Panc1 (cell line): ENCODE measurements at regions not wholly inside any gene's neighbourhood (a gene's known extent, or its start where the extent isn't known, plus 50 kb on each side); places are given as distances from the start of the nearest gene placed in this dataset.

Experiments
- ATAC-seq: fragments of 200-7000 bp; cut with Tn5 transposase; 2 replicates; pipeline ENCODE4 v1.9.1; 2020; ENCODE audit warnings: mild to moderate bottlenecking, moderate library complexity
- BruUV-seq: library from RNA; stranded (reverse); fragments of 400-500 nt; replicated peaks from 2 replicates; lab custom pipeline; 2021; lab: Mats Ljungman, UMichigan
- CTCF ChIA-PET: fragments of 300-600 bp; sonication (Branson Sonifier 250); formaldehyde crosslinking; loops from one replicate; lab custom pipeline; 2022; ENCODE audit warnings: antibody characterized with exemption; lab: Charles Lee
- POLR2A ChIA-PET: fragments of 300-600 bp; sonication (Branson Sonifier 250); formaldehyde crosslinking; loops from one replicate; lab custom pipeline; 2022; ENCODE audit warnings: antibody characterized with exemption; lab: Charles Lee
- DNase-seq: peaks from one replicate; pipeline ENCODE4 v3.0.0-alpha.2; 2010; ENCODE audit warnings: low read depth, low spot score
- H3K27ac ChIP-seq: 2 replicates; pipeline ENCODE4 v1.5.1; 2011; ENCODE audit warnings: mild to moderate bottlenecking, low read length, inconsistent platforms
- H3K27me3 ChIP-seq: fragments of 200-500 bp; sonication (Bioruptor generic); 2 replicates; pipeline ENCODE4 v1.6.0; 2014; ENCODE audit warnings: low read length, inconsistent platforms; ENCODE audit not compliant: control insufficient read depth, insufficient read depth
- H3K36me3 ChIP-seq: fragments of 200-500 bp; sonication (Bioruptor generic); 2 replicates; pipeline ENCODE4 v1.5.1; 2014; ENCODE audit warnings: inconsistent platforms, mild to moderate bottlenecking, low read length, moderate library complexity; ENCODE audit not compliant: control insufficient read depth, insufficient read depth
- H3K4me1 ChIP-seq: 2 replicates; pipeline ENCODE4 v1.5.1; 2011; ENCODE audit warnings: inconsistent platforms, mild to moderate bottlenecking, low read length, moderate library complexity; ENCODE audit not compliant: control insufficient read depth, insufficient read depth
- H3K4me3 ChIP-seq, 2 experiments: 2 replicates each; pipeline ENCODE4 v1.5.1; 2011 to 2012; ENCODE audit warnings: low read depth in 2 of 2, low read length in 2 of 2, mild to moderate bottlenecking in 2 of 2, inconsistent platforms in 1 of 2, moderate library complexity in 1 of 2
- H3K9me3 ChIP-seq: fragments of 200-500 bp; sonication (Bioruptor generic); 2 replicates; pipeline ENCODE4 v1.5.1; 2014; ENCODE audit warnings: low read depth, mild to moderate bottlenecking, inconsistent platforms, low read length, moderate library complexity; ENCODE audit not compliant: control insufficient read depth, insufficient read depth
- CTCF ChIP-seq: fragments of 450-650 bp; IDR thresholded peaks from 2 replicates; pipeline ENCODE4 v1.5.1; 2017; ENCODE audit warnings: mild to moderate bottlenecking
- POLR2AphosphoS5 ChIP-seq: IDR thresholded peaks from 2 replicates; pipeline ENCODE4 v1.6.1; 2012; ENCODE audit warnings: mild to moderate bottlenecking, low read depth, low read length, moderate library complexity
- REST ChIP-seq, 2 experiments: IDR thresholded peaks; 2 replicates each; pipeline ENCODE4 v1.6.1; 2011 to 2012; ENCODE audit warnings: low read depth in 2 of 2, control low read depth in 1 of 2, low read length in 1 of 2, mild to moderate bottlenecking in 1 of 2, moderate library complexity in 1 of 2; ENCODE audit not compliant: insufficient read depth in 1 of 2
- SIN3A ChIP-seq: IDR thresholded peaks from 2 replicates; pipeline ENCODE4 v1.6.1; 2012; ENCODE audit warnings: low read depth, mild to moderate bottlenecking, low read length, moderate library complexity, borderline replicate concordance; ENCODE audit not compliant: insufficient read depth
- TCF7L2 ChIP-seq: IDR thresholded peaks from 2 replicates; pipeline ENCODE4 v1.6.1; 2011; ENCODE audit warnings: mild to moderate bottlenecking, low read depth, low read length, inconsistent platforms
- in situ Hi-C: cut with HindIII; loops from 2 replicates; pipeline ENCODE4 v1.10.0; 2016; ENCODE audit warnings: low sequenced_read_pairs, low pct_unique_long_range_greater_than_20kb
- intact Hi-C: fragments of 100-400 bp; cut with micrococcal nuclease; formaldehyde crosslinking; loops from one replicate; pipeline ENCODE4 v1.10.0; 2022; ENCODE audit not compliant: unreplicated experiment

DNA sequence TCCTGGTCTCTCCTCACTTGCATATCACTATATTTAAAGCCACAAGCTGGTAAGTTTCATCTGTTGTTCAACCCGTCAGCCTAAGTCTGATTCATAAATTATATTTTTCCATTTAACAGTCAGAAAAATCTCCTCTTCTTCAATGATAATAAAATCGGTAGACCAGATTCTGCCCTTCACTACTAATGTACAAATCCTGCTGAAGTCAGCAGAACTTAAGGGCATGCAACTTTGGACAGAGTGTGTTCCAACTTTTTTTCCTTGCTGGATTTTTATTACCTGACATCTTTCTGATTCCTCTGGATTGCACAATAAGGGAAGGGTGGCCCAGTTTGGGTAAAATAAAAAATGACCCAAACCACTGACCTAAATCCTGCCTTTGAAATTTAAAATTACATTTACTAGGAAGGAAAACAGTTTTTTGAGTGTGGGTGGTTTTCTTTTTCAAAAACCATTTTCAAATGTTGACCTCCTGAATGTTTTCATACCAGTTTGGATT lies 125.4 kb upstream of the DIO2 start:
- ChIA-PET POLR2A (no interaction called here), CTCF (no interaction called here)
- Histone ChIP-seq H3K27me3 (no peaks in the 10 kb centered on the region), H3K36me3 (no peaks in the 10 kb centered on the region), H3K27ac (no peak overlapping the region), H3K4me3 (no peak overlapping the region), H3K9me3 (no peaks in the 10 kb centered on the region), H3K4me1 (no peaks in the 10 kb centered on the region)
- BruUV-seq: no TSS peak
- intact Hi-C loops: no loop called here
- TF ChIP-seq SIN3A (no peak), REST (IDR thresholded peaks at IDR 0.05; ENCODE audit: insufficient read depth in 1 of 2, low read depth in 2 of 2, low read length in 1 of 2) (no peak), CTCF (no peak), POLR2AphosphoS5 (no peak), TCF7L2 (no peak)
- in situ Hi-C loops: no loop called here
- DNase-seq (no peak), ATAC-seq (no peak)

- TF ChIP-seq CTCF (no peak), TCF7L2 (no peak), POLR2AphosphoS5 (no peak), REST (IDR thresholded peaks at IDR 0.05; ENCODE audit: insufficient read depth in 1 of 2, low read depth in 2 of 2, low read length in 1 of 2) (no peak), SIN3A (no peak)
- DNase-seq: no peak
- in situ Hi-C loops: no loop called here
- H3K27ac ChIP-seq: no peak overlapping the region
- no peaks in the 10 kb centered on the region for H3K9me3 ChIP-seq
- POLR2A ChIA-PET: no interaction called here
- intact Hi-C loops: no loop called here
- no peaks in the 10 kb centered on the region for H3K4me1 ChIP-seq
- CTCF ChIA-PET: no interaction called here
- H3K27me3 ChIP-seq: no peaks in the 10 kb centered on the region
- H3K4me3 ChIP-seq: no peak overlapping the region
- no peaks in the 10 kb centered on the region for H3K36me3 ChIP-seq
- ATAC-seq: no peak
- BruUV-seq: no TSS peak
These were observed 114.4 kb upstream of the DIO2 start for GRCh38 chr14:80325688-80326087.
